NCI-H2227 (cell line): ENCODE measurements at regions not wholly inside any gene's neighbourhood (a gene's known extent, or its start where the extent isn't known, plus 50 kb on each side); places are given as distances from the start of the nearest gene placed in this dataset.
"Not testable (repeated sequence)": the region's sequence is repeated elsewhere in the genome, so short reads cannot be mapped to it uniquely, and the experiment has no call there.

Experiments
- DNase-seq: peaks from one replicate; lab custom pipeline; 2025; ENCODE audit not compliant: unreplicated experiment; lab: John Stamatoyannopoulos, UW

DNA sequence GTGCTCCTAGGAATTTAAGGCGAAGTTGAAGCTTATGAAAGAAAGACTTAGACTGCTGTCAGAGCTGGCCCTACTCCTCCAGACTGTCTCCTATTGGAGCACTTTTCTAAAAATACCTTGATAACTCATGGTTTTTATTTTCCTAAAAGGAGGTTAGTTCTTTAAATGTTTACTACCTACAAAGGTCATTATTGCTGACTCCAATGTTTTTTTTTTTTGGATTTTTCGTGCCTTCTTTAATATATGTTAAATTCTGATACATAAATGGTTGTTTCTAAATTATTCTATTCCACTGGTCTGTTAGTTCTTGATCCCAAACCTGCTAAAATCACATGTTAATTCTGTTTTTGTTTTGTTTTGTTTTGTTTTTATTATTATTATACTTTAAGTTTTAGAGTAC, 227.6 kb upstream of the FTMT start:
- no peak for DNase-seq

DNA sequence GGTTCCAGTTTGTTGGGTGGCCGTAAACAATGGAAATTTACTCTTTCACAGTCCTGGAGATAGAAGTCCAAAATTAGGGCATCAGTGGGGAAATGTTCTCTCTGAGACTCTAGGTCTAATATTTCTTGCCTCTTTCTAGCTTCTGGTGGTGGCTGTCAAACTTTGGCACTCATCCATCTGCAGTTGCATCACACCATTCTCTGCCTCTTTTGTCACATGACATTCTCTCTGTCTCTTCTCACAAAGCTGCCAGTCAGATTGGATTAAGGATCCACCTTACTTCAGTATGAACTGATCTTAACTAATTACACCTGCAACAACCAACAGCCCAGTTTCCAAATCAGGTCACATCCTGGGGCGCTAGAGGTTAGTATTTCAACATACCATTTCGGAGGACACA, 222.9 kb upstream of the FTMT start:
- peak; percentile 3 for DNase-seq

DNA sequence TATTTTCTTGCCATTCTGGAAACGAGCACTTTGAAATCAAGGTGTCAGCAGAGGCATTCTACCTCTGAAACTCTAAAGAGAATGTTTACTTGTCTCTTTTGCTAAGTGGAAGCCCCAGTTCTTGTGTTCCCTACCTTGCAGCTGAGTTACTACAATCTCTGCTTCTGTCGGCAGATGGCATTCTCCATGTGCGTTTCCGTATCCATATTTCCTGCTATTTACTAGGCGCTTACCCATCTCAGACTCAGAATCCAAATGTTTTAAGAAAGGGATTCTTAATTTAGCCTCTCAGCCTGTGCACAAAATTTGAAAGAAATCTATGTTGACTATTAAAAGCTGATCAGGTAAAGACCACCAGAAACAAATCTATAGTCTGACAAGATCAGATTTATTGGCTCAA, 221.3 kb upstream of the FTMT start:
- peak; percentile 7 for DNase-seq

DNA sequence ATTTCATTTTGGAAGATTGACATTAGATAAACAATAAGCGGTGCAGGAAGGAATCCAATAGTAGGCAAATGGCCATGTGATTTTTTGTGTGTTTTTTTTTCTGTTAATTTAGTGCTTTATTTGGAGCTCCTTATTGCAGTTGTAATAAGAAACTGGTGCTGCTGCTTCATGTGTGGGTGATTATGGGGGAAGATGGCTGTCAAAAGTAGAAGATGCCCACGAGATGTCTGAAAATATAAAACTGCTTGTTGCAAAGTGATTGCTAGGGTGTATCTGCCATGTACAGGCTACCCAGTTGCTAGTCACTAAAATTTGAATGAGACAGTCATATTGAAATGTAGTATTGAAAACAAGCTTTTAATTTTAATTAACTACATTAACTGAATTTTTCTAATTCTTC, 216.7 kb upstream of the FTMT start:
- no peak for DNase-seq

DNA sequence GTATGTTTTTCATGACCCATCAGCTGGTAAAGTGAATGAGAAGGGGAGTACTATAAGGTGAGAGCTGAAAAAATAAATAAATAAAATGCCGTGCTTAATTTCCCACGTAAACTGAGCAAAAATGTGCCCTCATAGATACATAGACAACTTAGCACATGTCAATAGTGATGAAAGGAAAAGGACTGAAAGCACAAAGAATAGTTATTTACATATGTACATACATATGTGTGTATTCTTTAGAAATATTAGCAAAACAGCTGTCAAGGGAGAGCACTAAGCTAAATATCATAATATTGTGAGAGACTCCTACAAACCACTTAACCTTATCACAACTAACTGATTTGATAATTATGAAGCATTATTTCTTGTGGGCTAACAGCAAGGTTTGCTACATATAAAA, 213.6 kb upstream of the FTMT start:
- no peak for DNase-seq

DNA sequence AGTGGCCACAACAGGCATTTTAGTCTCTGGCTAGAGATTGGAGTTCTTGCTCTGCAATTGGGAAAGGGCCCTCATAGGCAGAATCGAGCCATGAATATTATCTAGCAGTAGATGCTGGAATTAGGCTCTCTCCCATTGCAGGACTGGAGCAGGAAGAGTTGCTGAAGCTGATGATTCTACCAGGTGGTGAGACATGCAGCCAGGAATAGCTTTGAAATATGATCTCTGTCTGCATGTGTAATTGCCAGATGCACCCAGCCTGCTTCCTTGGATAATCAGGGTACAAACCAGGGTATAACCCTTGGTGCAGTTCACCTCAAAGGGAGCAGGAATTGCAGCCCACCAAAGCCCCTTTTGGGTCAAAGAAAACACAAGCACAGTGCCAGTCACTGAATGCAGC, 211.4 kb upstream of the FTMT start:
- no peak for DNase-seq

DNA sequence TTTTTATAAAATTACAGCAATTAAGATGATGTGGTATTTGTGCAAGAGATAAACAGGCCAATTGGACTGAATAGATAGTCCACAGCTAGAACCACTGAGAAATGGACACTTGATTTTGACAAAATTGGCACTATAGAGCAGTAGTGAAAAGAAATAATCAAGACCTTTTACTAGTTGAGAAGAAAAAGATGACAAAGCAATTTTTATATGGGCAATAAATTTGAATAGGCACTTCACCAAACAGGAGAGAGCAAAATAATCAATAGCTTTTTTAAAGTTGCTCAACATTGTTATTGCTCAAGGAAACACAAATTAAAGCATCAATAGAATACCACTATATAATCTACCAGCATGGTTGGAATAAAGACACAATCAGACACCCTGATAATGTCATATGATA, 193.5 kb upstream of the FTMT start:
- DNase-seq = no peak

DNA sequence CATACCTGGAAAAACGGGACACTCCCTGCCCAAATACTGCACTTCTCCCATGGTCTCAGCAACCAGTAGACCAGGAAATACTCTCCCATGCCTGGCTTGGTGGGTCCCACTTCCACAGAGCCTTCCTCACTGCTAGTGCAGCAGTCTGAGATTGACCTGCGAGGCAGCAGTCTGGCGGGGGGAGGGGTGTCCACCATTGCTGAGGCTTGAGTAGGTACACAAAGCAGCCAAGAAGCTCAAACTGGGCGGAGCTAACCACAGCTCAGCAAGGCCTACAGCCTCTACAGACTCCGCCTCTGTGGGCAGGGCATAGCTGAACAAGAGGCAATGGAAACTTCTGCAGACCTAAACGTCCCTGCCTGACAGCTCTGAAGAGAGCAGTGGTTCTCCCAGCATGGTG, 191.5 kb upstream of the FTMT start:
- DNase-seq = no peak

DNA sequence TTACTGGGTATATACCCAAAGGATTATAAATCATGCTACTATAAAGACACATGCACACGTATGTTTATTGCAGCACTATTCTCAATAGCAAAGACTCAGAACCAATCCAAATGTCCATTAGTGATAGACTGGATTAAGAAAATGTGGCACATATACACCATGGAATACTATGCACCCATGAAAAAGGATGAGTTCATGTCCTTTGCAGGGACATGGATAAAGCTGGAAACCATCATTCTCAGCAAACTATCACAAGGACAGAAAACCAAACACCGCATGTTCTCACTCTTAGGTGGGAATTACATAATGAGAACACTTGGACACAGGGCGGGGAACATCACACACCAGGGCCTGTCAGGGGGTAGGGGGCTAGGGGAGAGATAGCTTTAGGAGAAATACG, 186.1 kb upstream of the FTMT start:
- DNase-seq = not testable (repeated sequence)

DNA sequence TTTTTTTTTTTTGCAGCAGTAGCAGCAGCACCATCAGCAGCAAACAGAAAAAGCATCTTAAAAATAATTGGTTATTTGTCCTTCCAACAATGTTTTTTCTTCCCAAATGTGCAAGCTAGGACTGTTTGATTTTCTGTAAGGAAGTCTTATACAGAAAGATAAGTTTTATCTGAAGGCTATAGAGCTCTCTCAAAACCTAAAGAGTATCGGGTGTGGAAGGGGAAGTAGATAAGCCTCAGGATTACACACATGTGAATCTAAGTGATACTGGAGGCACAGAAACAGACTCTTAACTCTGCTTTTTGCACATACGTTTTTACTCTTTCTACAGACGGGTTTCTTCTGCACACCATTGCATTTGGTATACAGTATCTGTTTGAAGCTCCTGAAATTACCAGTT, 184.4 kb upstream of the FTMT start:
- DNase-seq = no peak

DNA sequence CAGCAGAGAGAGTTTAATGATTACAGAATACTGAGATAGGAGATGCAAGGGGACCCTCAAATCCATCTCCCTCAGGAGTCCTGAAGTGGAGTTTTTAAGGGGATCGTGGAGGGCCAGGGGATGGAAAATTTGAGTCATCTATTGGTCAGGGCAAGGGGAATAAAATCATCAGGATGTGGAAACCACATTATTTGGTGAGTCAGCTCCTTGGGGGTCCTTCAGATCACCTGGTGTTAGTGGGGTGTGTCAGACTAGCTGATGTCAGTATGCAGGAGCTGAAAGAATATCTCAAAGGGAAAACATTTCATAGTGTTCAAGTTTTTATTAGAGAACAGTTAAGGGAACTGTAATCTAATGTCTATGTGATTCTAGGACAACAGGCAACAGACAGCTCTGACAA, 183.0 kb upstream of the FTMT start:
- no peak for DNase-seq

DNA sequence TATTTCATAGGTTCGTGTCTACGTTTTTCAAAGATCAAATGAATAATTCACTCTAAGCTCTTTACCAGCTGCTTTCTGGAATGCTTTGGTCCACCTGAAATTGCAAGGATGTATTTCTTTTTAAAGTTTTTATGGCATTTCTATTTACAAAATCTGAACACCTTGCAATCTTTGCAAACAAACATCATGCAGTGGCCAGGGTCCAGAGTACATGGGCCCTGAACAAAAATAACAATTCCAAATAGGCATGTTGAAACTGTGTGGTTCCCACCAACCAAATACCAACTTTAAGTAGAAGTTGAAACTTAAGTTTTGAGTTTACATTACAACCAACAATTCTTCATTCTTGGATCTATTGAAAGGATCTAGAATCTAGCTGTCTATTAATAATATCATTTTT, 180.1 kb upstream of the FTMT start:
- no peak for DNase-seq

DNA sequence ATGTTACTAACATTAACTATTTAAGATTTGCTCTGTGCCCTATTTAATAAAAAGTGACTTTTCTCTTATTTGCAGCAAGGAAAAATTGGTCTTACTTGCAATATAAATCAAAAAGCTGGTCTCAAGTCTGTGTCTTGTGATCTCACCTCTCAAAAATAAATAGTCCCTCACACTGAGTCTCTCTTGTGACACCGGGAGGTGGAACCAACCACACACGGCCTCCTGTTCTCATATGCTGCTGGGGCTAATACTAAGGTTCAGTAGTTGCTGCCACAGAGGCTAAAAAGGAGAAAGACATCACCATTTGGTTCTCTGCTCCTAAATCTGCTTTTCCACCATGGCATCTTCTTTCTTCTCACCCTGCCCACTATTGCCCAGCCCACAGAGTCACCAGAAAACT, 175.8 kb upstream of the FTMT start:
- DNase-seq = no peak

DNA sequence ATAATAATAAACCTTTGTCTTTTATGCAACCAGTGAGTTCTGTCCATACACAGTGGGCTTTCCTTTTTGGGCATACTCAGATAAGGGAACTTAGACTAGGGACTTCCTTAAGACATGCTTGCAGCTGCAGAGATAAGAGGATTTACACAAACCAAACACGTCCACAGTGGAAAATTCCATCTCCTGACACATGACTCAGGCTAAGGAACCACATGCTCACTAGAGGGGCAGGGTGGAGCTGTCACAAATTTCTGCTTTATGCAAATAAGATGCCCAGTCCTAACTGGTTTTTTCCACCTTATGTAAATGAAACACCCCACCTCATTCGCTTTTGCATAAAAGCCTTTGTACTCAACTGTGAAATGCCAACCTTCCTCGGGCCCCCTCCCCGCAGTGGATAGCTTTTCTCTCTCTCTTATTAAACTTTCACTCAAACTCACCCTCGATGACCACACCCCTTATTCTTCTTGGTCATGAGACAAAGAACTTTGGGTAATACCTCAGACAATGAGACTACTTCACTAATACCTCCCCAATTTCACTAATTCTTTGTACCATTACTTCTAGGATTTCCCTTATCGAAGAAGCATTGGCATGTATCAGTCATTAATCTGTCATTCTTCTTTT, 170.3 kb upstream of the FTMT start:
- DNase-seq = no peak

DNA sequence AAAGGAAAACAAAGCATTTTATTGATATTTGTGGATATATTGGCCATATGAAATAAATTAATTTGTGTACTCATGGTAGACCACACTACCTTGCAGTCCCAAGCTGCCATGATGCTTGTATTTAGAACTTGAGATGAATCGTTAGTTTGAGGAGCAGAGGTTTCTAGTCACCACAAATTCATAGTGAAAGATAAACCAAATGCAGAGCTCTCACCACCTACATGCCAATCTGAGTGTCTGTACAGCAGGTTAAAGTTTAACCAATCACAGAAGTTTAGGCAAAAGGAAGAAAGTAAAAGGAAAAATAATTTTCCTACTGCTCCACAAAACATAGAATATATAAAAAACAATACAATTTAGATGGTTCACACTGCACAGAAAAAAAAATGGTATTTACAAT, 163.6 kb upstream of the FTMT start:
- no peak for DNase-seq

DNA sequence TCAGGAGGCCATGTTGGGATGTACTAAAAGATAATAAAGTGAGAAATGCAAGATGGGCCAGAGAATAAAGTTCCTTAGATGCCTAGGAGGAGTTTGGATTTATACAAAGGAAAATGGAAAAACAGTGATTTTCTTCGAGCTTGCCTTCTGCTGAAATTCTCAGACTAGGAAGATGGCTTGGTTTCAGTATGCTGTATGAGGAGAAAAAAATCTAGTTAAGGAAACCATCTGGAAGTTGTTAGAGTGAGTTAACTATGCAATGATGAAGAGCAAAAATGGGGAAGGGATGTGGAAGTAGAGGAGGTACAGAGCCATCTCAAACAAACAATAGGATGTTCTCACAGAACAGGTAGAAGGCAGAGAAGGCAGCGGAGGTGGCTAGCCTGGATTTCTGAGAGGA, 162.9 kb upstream of the FTMT start:
- DNase-seq = no peak

DNA sequence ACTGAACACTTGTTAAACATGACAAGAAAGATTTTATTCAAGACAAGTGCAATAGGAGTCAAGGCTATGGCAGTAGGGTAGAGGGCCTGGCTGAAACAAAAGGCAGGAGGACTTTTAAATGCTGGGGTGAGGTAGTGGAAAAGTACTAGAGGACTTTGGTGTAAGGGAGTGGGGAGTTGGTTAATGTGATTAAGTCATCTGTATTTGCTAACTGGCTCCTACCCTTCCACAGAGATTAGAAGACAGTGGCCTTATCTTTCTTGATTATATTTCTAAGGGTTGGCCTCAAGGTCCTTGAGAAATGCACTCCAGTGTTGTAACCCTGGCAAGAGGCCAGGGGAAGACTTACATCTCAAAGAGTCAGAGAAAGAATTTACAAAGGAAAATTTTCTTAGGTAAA, 160.2 kb upstream of the FTMT start:
- peak; percentile 0 for DNase-seq

DNA sequence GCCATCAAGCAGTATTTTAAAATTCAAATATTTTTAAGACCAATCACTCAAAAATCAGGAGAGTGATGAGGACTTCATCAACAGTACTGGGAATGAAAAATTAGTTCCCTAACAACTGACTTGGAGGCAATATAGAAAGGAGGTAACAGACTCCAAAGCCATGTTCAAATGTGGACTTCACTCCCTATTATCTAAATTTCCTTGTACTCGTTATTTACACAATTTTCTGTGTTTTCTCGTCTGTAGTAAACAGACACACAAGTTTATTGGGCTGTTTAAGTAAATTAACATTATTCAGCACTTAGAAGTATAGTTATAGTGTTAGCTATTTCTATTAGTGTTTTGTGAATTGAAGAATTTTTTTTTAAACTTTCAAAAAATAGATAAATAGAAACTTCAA, 159.5 kb upstream of the FTMT start:
- no peak for DNase-seq

DNA sequence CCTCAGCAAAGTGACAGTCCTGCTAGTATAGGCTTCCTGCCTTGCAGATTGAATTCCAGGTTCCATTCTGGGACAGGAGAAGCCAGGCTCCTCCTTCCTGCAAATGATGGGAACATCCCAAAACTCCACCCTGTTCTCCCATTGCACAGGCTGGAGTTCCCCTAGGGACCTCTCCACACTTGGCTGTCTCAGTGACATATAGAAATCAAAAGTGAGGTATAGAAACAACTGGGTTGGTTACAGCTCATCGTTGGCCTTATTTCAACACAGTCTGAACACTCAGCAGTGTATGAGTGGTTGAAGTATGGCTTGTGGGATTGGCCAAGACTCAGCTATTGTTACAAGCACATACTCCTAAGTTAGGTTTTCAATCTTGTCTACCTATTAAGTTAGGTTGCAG, 157.8 kb upstream of the FTMT start:
- no peak for DNase-seq

DNA sequence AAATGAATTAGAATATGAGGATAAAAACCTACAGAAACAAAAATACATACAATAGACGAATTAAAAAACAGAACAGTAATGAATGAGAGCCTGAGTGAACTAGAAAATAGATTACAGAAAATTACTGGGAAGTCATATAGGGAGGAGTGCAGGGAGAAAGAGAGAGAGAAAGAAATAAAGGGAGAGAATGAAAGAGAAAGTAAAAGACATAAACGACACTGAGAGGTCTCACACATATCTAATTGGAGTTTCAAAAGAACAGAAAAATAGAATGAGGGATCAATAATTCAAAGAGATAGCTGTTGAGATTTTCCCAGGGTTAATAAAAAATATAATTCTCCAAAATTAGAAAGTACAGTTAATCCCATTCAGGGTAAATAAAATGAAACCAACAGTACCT, 156.4 kb upstream of the FTMT start:
- DNase-seq = no peak

DNA sequence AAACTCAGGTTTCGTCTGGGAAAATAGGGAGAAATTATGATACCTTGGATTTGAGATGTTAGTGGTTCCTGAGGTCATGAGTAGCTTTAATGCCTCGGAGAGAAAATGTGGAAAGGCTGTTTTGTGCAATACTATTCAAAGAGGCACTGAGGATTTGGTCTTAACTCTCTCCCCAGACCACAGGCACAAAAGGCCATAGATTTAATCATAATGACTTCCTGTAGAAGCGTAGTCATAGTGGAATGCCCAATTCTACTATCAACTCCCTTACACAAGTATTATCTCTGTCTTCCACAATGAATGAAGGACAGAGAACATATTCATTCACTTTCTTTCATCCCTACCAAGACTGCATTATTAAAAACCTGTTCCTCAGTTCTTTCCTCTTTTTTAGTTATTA, 153.0 kb upstream of the FTMT start:
- DNase-seq = no peak

DNA sequence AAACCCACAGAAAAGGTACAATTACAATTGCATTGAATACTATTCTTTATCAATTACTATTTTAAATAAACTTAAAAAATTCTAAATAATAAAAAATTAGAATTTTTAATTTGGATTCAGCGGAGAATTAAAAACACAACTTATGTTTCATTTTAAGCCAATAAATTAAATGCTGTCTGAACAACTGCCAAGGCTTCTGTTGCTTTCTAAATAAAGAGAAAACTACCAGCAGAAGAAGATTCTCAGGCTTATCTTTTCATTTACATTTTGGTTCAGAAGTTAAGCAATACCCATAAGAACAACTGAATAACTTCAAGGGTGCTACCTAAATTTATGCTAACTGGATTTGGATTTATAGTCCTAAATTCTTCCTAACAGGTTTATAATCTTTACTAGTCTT, 150.0 kb upstream of the FTMT start:
- DNase-seq = no peak

DNA sequence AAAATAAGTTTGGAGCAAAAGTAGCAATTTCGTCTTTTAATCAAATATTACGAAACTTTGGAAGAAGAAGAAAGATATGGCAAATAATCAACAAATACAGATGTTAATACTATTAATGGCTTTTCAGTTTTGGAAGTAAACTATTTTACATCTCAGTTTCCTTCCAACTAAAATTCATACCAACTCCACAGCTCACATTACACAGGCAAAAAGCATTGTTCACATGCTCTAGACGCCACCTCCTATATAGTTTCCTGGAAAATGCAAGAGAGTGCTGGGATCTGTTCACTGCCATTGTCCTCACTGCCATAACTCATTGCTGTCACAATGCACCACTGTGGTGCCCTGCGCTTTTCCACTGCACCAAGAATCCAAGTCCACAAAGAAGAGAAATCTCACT, 149.0 kb upstream of the FTMT start:
- DNase-seq = no peak

DNA sequence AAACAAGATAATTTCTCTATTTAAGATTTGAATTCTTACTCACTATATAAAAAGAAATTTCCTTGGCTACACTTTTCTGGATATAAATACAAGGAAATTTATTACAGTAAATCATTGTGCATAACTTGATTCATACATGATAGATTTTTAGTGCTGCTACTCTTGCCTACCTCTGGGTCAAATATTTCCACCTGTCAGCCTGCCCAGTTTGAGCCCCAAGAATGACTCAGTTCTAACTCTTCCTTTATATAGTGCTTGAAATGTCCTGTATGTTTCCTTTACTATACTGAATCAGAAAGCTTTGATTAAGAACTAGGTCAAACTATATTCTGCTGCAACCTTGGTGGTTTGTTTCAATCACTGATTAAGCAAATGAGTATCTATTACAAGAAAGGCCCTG, 147.4 kb upstream of the FTMT start:
- DNase-seq = no peak
